NB4 (cell line): ENCODE measurements at regions not wholly inside any gene's neighbourhood (a gene's known extent, or its start where the extent isn't known, plus 50 kb on each side); places are given as distances from the start of the nearest gene placed in this dataset.

Experiments used
- CTCF ChIP-seq: IDR thresholded peaks from one replicate; pipeline ENCODE4 v1.5.1; 2012; ENCODE audit warnings: low read depth, low read length
- MAX ChIP-seq: IDR thresholded peaks from 2 replicates; pipeline ENCODE4 v1.6.1; 2011; ENCODE audit warnings: low read depth, low read length
- MYC ChIP-seq: IDR thresholded peaks from 2 replicates; pipeline ENCODE4 v1.6.1; 2011; ENCODE audit warnings: low read depth, low read length
- POLR2A ChIP-seq: IDR thresholded peaks from 2 replicates; pipeline ENCODE4 v1.6.1; 2011; ENCODE audit warnings: mild to moderate bottlenecking; ENCODE audit not compliant: insufficient read length; ENCODE audit errors: extremely low read depth

GRCh38 chr19:30855442-30855841, 483.3 kb downstream of the ZNF536 start:
- TF ChIP-seq CTCF, result no peak
- no peak for TF ChIP-seq POLR2A
- no peak for TF ChIP-seq MYC
- TF ChIP-seq MAX, result no peak
